Ascending aorta (tissue), 2 donors: ENCODE measurements at regions not wholly inside any gene's neighbourhood (a gene's known extent, or its start where the extent isn't known, plus 50 kb on each side); places are given as distances from the start of the nearest gene placed in this dataset.

Experiments
- DNase-seq, 2 donors: peaks; one replicate each; pipeline ENCODE4 v3.0.0-alpha.2; 2019; ENCODE audit warnings: low spot score in 2 of 2
- H3K27ac ChIP-seq, 2 donors: fragments of 200-600 bp; sonication (generic); one replicate each; pipeline ENCODE4 v1.5.1; 2016 to 2017; ENCODE audit warnings: mild to moderate bottlenecking in 1 of 2
- H3K27me3 ChIP-seq: fragments of 200-600 bp; sonication (generic); one replicate; pipeline ENCODE4 v1.5.1; 2017
- H3K36me3 ChIP-seq, 2 donors: fragments of 200-600 bp; sonication (generic); one replicate each; pipeline ENCODE4 v1.5.1; 2016
- H3K4me1 ChIP-seq, 2 donors: fragments of 200-600 bp; sonication (generic); one replicate each; pipeline ENCODE4 v1.5.1; 2016 to 2017; ENCODE audit warnings: mild to moderate bottlenecking in 1 of 2
- H3K4me3 ChIP-seq, 2 donors: fragments of 200-600 bp; sonication (generic); one replicate each; pipeline ENCODE4 v1.5.1; 2016 to 2017; ENCODE audit warnings: mild to moderate bottlenecking in 1 of 2
- H3K9me3 ChIP-seq, 2 donors: fragments of 200-600 bp; sonication (generic); one replicate each; pipeline ENCODE4 v1.5.1; 2016
- intact Hi-C: fragments of 100-400 bp; cut with DNase I; formaldehyde crosslinking; loops from one replicate; pipeline ENCODE4 v1.15.1; 2023
- TF ChIP-seq, protein P1 (sequence below), 3 experiments: fragments of 200-600 bp in 2 of 3; fragments of 450-650 bp in 1 of 3; sonication (generic) in 2 of 3; IDR thresholded peaks; one replicate each; pipeline ENCODE4 v1.5.1; 2016 to 2019; ENCODE audit warnings: antibody characterized with exemption in 3 of 3, mild to moderate bottlenecking in 1 of 3, moderate library complexity in 1 of 3

DNA sequence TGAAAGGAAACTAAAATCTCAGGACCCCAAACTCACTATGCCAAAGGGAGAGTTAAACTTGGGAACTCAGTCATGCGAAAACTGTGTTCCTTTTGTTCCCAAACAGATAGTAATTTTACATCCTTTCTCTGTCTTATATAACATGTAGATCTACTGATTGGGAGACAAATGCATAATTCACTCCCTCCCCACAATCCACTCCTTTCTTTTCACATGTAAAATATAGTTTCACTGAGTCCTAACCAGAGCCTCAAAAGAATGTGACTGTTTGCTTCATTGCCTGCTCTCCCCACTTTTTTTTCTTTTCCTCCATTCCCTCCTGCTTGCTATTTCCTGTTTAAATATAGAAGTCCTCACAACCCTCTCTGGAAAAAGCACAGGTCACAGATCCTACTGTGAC, 699.3 kb upstream of the ADGRL3 start:
- Histone ChIP-seq H3K9me3 (no peaks in the 10 kb centered on the region), H3K27me3 (no peaks in the 10 kb centered on the region), H3K4me1 (no peaks in the 10 kb centered on the region), H3K4me3 (no peak overlapping the region), H3K36me3 (no peaks in the 10 kb centered on the region), H3K27ac (no peak overlapping the region)
- DNase-seq: no peak
- intact Hi-C loops: no loop called here
- TF ChIP-seq, protein P1, sequence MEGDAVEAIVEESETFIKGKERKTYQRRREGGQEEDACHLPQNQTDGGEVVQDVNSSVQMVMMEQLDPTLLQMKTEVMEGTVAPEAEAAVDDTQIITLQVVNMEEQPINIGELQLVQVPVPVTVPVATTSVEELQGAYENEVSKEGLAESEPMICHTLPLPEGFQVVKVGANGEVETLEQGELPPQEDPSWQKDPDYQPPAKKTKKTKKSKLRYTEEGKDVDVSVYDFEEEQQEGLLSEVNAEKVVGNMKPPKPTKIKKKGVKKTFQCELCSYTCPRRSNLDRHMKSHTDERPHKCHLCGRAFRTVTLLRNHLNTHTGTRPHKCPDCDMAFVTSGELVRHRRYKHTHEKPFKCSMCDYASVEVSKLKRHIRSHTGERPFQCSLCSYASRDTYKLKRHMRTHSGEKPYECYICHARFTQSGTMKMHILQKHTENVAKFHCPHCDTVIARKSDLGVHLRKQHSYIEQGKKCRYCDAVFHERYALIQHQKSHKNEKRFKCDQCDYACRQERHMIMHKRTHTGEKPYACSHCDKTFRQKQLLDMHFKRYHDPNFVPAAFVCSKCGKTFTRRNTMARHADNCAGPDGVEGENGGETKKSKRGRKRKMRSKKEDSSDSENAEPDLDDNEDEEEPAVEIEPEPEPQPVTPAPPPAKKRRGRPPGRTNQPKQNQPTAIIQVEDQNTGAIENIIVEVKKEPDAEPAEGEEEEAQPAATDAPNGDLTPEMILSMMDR (IDR thresholded peaks at IDR 0.05): no peak

DNA sequence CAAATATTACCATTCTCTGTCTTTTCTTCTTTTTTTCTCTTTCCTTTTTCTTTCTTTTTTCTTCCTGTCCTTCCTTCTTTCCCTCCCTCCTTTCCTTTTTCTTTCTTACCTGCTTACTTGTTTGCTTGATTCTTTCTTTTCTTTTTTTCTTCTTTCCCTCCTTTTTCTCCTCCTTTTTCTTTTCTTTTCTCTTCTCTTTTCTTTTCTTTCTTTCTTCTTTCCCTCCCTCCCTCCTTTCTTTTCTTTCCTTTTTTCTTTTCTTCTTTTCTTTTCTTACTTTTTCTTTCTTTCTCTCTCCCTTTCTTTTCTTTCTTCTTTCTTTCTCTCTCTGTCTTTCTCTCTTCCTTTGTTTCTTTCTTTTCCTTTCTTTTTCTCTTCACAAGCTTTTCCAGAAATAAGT, 697.4 kb upstream of the ADGRL3 start:
- TF ChIP-seq, protein P1 (IDR thresholded peaks at IDR 0.05): no peak
- DNase-seq: no peak
- Histone ChIP-seq H3K4me1 (no peaks in the 10 kb centered on the region), H3K4me3 (no peak overlapping the region), H3K9me3 (no peaks in the 10 kb centered on the region), H3K27me3 (no peaks in the 10 kb centered on the region), H3K27ac (no peak overlapping the region), H3K36me3 (no peaks in the 10 kb centered on the region)
- intact Hi-C loops: no loop called here

DNA sequence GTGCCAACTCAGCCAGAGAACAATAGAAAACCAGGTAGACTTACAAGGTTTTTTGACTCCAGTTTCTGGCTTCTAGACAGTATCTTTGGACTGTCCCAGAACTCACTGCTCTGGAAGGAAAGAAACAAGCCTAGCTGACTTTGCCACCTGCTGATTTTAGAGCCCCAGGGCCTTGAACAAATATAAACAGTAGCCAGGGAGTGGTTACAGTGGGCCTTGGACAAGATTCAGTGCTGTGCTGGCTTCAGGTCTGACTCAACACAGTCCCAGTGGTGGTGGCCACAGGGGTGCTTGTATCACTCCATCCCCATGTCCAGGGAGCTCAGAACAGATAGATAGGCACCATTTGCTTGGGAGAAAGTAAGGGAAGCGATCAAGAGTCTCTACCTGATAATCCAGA, 694.1 kb upstream of the ADGRL3 start:
- no peaks in the 10 kb centered on the region for H3K9me3 ChIP-seq
- no peak for DNase-seq
- H3K27me3 ChIP-seq: no peaks in the 10 kb centered on the region
- no peak overlapping the region for H3K27ac ChIP-seq
- no peak overlapping the region for H3K4me3 ChIP-seq
- intact Hi-C loops: no loop called here
- H3K4me1 ChIP-seq: no peaks in the 10 kb centered on the region
- TF ChIP-seq, protein P1 (IDR thresholded peaks at IDR 0.05): no peak
- no peaks in the 10 kb centered on the region for H3K36me3 ChIP-seq

DNA sequence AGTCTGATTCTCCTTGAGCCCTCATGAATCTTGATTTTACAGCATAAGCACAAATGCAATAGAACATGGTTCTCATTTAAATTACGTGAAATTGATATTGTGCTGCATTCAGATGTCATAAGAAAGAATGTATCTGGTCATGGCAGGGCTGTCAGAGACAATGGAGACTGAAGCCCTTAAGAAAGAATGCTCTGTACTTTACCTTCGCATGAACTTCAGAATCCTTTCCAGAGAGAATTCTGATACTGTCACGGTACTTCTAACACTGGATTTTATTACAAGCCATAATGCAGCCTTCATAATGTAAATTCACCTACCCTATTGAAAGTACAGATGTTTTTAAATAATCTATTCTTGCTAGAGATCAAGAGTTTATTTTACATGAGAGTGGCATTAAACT, 677.9 kb upstream of the ADGRL3 start:
- Histone ChIP-seq H3K4me3 (no peak overlapping the region), H3K27me3 (no peaks in the 10 kb centered on the region), H3K36me3 (no peaks in the 10 kb centered on the region), H3K4me1 (no peaks in the 10 kb centered on the region), H3K27ac (no peak overlapping the region), H3K9me3 (no peaks in the 10 kb centered on the region)
- intact Hi-C loops: no loop called here
- no peak for DNase-seq
- TF ChIP-seq, protein P1 (IDR thresholded peaks at IDR 0.05): no peak

DNA sequence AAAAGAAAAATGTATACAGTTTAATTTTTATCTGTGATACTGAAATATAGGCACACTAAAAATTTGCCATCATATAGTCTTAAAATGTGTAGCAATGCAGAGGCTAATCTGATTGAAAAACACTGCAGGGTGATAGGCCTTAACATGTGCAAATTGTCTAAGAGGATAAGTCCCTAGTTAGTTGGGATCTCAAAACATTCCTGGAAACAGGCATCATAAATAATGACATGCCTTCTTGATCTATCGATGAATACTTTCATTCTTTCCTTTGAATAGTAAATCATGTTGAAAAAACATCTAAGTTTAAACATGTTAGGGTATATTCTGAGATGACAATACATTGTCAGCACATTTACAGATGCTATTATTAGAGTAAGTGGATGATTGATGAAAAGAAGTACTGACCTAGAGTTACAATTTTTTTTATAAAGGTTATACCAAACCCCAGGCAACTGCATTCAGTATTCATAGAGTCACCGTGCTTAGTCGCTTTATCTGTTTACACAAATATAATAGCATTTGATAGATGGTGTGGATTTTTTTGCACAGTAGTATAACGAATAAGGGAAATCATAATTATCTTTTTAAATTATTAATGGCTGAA, 668.2 kb upstream of the ADGRL3 start:
- TF ChIP-seq, protein P1 (IDR thresholded peaks at IDR 0.05): no peak
- Histone ChIP-seq H3K4me1 (no peaks in the 10 kb centered on the region), H3K36me3 (no peaks in the 10 kb centered on the region), H3K9me3 (no peaks in the 10 kb centered on the region), H3K27ac (no peak overlapping the region), H3K27me3 (no peaks in the 10 kb centered on the region), H3K4me3 (no peak overlapping the region)
- no peak for DNase-seq
- intact Hi-C loops: no loop called here

DNA sequence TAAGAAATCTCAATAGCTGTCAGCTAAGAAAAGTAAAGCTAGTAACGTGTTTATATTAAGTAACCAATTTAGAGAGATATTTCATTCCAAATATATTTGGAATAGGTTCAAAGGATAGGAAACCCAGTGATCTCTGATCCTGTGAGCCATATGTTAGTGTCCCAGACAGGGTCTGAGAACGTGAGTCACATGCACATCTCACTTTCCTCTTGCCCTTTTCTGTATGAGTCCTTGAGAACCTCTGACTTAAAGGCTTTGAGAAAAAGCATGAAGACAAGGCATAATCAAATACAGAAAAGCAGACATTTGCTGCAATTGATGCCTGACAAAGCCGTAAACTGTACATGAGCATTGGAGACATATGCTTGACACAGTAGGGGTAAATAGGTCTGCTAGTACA, 655.1 kb upstream of the ADGRL3 start:
- Histone ChIP-seq H3K4me3 (no peak overlapping the region), H3K4me1 (no peaks in the 10 kb centered on the region), H3K27ac (no peak overlapping the region), H3K9me3 (no peaks in the 10 kb centered on the region), H3K36me3 (no peaks in the 10 kb centered on the region), H3K27me3 (no peaks in the 10 kb centered on the region)
- intact Hi-C loops: no loop called here
- DNase-seq: no peak
- TF ChIP-seq, protein P1 (IDR thresholded peaks at IDR 0.05): no peak
